GM06990 (cell line): ENCODE measurements at regions not wholly inside any gene's neighbourhood (a gene's known extent, or its start where the extent isn't known, plus 50 kb on each side); places are given as distances from the start of the nearest gene placed in this dataset.

Experiments
- DNase-seq: peaks from one replicate; pipeline ENCODE4 v3.0.0-alpha.2; 2011; ENCODE audit not compliant: insufficient read length; ENCODE audit errors: extremely low read depth
- H3K27me3 ChIP-seq: replicated peaks from 2 replicates; pipeline ENCODE4 v1.6.0; 2011; ENCODE audit warnings: low read length; ENCODE audit not compliant: control insufficient read depth, insufficient read depth
- H3K36me3 ChIP-seq: 2 replicates; pipeline ENCODE4 v1.5.1; 2011; ENCODE audit warnings: low read length; ENCODE audit not compliant: control insufficient read depth, insufficient read depth
- H3K4me3 ChIP-seq: replicated peaks from 2 replicates; pipeline ENCODE4 v1.5.1; 2011; ENCODE audit warnings: low read depth, mild to moderate bottlenecking, control low read depth, low read length
- TF ChIP-seq, protein P1 (sequence below): IDR thresholded peaks from 2 replicates; pipeline ENCODE4 v1.5.1; 2011; ENCODE audit warnings: low read length, control low read depth, mild to moderate bottlenecking, inconsistent platforms; ENCODE audit not compliant: insufficient read depth, poor library complexity, severe bottlenecking

DNA sequence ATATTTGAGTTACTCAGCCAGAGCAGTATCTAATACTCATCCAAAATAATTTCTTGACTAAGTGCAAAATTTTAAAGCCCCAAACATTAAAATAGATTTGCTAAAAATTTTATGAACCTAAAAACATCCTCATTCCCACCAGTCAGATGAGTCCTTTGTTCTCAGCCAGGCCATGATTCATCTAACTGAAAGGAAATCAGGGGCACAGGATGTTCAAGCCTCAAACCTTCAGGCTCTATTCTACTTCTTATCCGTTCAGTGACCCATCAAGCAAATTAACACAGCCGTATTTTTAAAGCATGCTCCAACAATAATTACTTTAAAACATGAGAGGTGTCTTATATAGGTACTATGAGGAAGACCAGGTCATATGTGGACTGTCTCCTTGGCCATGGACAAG lies 176.5 kb upstream of the MON1B start:
- TF ChIP-seq, protein P1, sequence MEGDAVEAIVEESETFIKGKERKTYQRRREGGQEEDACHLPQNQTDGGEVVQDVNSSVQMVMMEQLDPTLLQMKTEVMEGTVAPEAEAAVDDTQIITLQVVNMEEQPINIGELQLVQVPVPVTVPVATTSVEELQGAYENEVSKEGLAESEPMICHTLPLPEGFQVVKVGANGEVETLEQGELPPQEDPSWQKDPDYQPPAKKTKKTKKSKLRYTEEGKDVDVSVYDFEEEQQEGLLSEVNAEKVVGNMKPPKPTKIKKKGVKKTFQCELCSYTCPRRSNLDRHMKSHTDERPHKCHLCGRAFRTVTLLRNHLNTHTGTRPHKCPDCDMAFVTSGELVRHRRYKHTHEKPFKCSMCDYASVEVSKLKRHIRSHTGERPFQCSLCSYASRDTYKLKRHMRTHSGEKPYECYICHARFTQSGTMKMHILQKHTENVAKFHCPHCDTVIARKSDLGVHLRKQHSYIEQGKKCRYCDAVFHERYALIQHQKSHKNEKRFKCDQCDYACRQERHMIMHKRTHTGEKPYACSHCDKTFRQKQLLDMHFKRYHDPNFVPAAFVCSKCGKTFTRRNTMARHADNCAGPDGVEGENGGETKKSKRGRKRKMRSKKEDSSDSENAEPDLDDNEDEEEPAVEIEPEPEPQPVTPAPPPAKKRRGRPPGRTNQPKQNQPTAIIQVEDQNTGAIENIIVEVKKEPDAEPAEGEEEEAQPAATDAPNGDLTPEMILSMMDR = no peak
- Histone ChIP-seq H3K36me3 (no peaks in the 10 kb centered on the region), H3K4me3 (no peak overlapping the region), H3K27me3 (no peaks in the 10 kb centered on the region)
- DNase-seq = no peak

DNA sequence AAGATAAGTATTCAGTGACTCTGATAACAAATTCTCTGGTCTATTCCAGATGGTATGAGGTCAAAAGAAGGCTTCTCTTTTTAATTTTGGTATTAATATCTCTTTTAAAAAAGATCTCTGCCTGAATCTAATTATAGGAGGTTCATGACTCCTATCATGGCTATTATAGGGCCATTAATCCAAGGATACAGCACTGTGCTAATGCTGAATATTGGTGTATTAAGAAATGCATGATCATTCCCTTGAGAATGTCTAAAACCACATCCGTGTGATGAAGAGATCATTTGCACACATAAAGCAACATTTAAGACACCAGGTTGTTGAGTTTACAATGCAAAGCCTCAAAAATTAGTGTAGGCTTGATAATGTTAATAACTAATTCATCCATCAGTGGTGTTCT lies 160.4 kb upstream of the MON1B start:
- DNase-seq = no peak
- TF ChIP-seq, protein P1 = no peak
- Histone ChIP-seq H3K36me3 (no peaks in the 10 kb centered on the region), H3K27me3 (no peaks in the 10 kb centered on the region; the same call in 1 of the 2 replicates), H3K4me3 (no peak overlapping the region)

DNA sequence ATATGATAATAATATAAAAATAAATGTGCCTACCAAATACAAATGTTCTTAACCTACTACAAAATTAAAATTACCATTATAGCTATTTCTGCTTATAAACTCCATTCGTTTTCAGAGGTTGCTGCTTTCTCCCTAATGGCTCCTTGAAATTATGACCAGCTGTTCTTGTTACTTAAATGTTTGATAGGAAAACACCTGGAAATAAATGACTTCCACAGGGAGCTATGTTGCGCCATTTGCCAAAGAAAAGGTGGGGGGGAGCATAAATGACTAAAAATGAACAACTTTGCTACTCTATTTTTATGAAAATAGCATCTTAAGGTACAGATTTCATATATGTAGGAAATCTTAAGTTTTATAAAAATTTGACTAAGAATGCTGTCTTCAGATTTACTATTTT lies 157.5 kb upstream of the MON1B start:
- Histone ChIP-seq H3K4me3 (no peak overlapping the region), H3K36me3 (no peaks in the 10 kb centered on the region), H3K27me3 (no peaks in the 10 kb centered on the region)
- no peak for DNase-seq
- TF ChIP-seq, protein P1 = no peak

DNA sequence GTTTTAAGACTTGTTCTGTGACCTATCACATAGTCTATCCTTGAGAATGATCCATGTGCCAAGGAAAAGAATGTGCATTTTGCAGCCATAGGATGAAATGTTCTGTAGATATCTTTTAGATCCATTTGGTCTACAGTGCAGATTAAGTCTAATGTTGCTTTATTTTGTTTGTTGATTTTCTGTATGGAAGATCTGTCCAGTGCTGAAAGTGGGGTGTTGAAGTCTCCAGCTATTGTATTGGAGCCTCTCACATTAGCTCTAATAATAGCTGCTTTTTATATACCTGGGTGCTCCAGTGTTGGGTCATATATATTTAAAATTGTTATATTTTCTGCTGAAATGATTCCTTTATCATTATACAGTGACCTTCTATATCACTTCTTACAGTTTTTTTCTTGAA lies 155.6 kb upstream of the MON1B start:
- no peak overlapping the region for H3K4me3 ChIP-seq

DNA sequence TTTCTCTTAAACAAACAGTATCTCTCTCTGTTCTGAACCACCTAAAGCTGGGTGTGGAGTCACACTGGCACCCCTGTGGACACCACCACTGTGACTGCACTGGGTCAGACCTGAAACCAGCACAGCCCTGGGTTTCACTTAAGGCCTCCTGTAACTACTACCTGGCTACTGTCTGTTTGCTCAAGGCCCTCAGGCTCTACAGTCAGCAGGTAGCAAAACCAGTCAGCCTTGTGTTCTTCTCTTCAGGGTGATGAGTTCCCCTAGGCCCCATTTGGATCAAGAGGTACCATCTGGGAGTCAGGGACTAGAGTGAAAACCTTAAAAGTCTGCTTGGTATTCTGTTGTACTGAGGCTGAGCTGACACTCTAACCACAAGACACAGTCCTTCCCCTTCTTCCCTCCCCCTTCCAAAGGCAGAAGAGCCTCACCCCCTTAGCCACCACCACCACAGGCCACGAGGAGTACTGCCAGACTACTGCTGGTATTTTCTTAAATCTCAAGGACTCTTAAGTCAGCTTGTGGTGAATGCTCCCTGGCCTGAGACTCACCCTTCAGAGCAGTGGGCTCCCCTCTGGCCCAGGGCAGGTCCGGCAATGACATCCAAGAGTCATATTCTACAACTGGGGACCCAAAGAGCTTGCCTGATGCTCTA lies 153.2 kb upstream of the MON1B start:
- TF ChIP-seq, protein P1 = no peak
- no peaks in the 10 kb centered on the region for H3K27me3 ChIP-seq

More for the DNA sequence above, 155.6 kb upstream of the MON1B start:
- Histone ChIP-seq H3K36me3 (no peaks in the 10 kb centered on the region), H3K27me3 (no peaks in the 10 kb centered on the region)
- TF ChIP-seq, protein P1 = no peak
- DNase-seq = no peak

DNA sequence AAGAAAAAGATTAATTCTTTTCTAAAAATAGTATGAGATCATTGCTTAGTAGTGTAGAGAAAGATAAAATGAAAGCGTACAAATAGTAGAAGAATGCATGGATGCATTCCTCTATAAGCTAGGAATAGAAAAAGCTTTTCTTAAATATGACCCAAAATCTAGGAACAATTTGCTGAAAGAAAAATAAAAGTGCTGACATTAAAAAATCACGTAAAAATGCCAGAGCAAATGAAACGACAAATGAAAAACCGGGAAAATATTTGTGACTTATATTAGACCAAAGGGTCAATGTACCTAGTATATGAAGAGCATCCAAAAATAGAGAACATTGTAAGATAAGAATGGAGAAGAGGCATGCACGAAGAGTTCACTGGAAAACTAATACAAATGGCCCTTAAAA lies 149.5 kb upstream of the MON1B start:
- H3K4me3 ChIP-seq = no peak overlapping the region
- DNase-seq = no peak
- TF ChIP-seq, protein P1 = no peak
- H3K36me3 ChIP-seq = no peaks in the 10 kb centered on the region
- no peaks in the 10 kb centered on the region for H3K27me3 ChIP-seq

More for the DNA sequence above, 153.2 kb upstream of the MON1B start:
- Histone ChIP-seq H3K36me3 (no peaks in the 10 kb centered on the region), H3K4me3 (no peak overlapping the region)
- DNase-seq = no peak
